ENCODE measurements at regions not wholly inside any gene's neighbourhood (a gene's known extent, or its start where the extent isn't known, plus 50 kb on each side); places are given as distances from the start of the nearest gene placed in this dataset.

- TF ChIP-seq CTCF (IDR thresholded peaks at IDR 0.05; ENCODE audit: extremely low read depth, insufficient read depth, missing control alignments): no peak
- DNase-seq (ENCODE audit: low spot score): no peak
- in situ Hi-C loops (cut with MboI; ENCODE audit: low pct_unique_long_range_greater_than_20kb, low sequenced_read_pairs, unreplicated experiment): no loop called here
These were observed 65.3 kb downstream of the IFNG start for GRCh38 chr12:68094195-68094594.

- DNase-seq (ENCODE audit: low spot score): no peak
- no peak for TF ChIP-seq CTCF (IDR thresholded peaks at IDR 0.05; ENCODE audit: extremely low read depth, insufficient read depth, missing control alignments)
- in situ Hi-C loops (cut with MboI; ENCODE audit: low pct_unique_long_range_greater_than_20kb, low sequenced_read_pairs, unreplicated experiment): no loop called here
These were observed 66.6 kb downstream of the IFNG start for GRCh38 chr12:68092976-68093375.

DNA sequence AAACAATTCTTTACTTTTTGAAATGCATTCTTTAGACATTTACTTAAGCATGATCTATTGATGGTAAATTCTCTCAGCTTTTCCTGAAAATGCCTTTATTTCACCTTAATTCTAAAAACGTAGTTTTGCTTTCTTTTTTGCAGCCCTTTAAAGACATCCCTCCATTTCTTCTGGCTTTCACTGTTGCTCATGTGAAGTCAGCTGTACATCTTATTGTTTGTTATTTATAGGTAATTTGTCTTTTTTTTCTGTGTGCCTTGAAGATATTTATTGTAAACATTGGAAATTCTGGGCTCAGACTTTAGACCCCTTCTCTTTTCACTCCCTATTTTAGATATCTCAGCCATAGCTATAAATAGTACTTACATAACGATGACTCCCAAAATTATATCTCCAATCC, 70.4 kb downstream of the IFNG start:
- no peak for TF ChIP-seq CTCF (IDR thresholded peaks at IDR 0.05; ENCODE audit: extremely low read depth, insufficient read depth, missing control alignments)
- no peak for DNase-seq (ENCODE audit: low spot score)
- in situ Hi-C loops (cut with MboI; ENCODE audit: low pct_unique_long_range_greater_than_20kb, low sequenced_read_pairs, unreplicated experiment): no loop called here

- TF ChIP-seq CTCF (IDR thresholded peaks at IDR 0.05; ENCODE audit: extremely low read depth, insufficient read depth, missing control alignments): no peak
- no peak for DNase-seq (ENCODE audit: low spot score)
- in situ Hi-C loops (cut with MboI; ENCODE audit: low pct_unique_long_range_greater_than_20kb, low sequenced_read_pairs, unreplicated experiment): no loop called here
These were observed 73.4 kb downstream of the IFNG start for GRCh38 chr12:68086019-68086603.

DNA sequence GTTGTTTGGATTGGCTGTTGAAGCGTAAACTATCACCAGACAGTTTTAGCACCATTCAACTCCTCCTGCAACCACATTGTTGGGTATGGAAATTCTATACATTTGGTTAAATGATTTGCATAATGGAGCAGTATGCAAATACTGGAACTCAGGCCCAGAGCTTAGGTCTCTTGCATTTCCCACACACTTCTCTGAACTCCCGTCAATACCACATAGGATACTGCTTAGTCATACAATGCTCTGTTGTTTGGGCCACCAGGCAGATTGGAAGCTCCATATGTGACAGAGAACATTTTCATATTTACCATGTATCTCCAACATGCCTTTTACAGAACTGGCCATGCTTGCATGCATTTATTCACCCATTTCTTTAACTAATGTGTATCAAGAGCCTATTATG, 78.0 kb downstream of the IFNG start:
- TF ChIP-seq CTCF (IDR thresholded peaks at IDR 0.05; ENCODE audit: extremely low read depth, insufficient read depth, missing control alignments): no peak
- in situ Hi-C loops (cut with MboI; ENCODE audit: low pct_unique_long_range_greater_than_20kb, low sequenced_read_pairs, unreplicated experiment): no loop called here
- DNase-seq (ENCODE audit: low spot score): no peak

DNA sequence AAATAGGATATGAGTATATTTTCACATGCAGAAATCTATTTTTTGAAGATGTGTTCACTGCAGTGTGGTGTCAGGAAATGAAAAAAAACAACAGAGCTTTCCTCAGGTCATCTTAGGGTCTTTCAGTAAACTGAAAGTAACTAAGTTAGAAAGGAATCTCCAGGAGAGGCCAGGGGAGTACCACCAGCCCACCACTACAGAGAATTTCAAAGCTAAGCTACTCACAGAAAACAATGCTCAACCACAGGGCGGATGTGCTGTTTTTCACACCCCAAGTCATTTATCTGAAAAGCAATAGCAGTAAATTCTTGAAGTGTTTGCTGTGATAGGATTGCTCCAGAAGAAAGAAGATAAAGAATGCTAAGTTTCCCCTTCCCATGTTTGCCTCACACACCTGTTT, 79.0 kb downstream of the IFNG start:
- TF ChIP-seq CTCF (IDR thresholded peaks at IDR 0.05; ENCODE audit: extremely low read depth, insufficient read depth, missing control alignments): no peak
- in situ Hi-C loops (cut with MboI; ENCODE audit: low pct_unique_long_range_greater_than_20kb, low sequenced_read_pairs, unreplicated experiment): no loop called here
- peak; percentile 4 for DNase-seq (ENCODE audit: low spot score)

DNA sequence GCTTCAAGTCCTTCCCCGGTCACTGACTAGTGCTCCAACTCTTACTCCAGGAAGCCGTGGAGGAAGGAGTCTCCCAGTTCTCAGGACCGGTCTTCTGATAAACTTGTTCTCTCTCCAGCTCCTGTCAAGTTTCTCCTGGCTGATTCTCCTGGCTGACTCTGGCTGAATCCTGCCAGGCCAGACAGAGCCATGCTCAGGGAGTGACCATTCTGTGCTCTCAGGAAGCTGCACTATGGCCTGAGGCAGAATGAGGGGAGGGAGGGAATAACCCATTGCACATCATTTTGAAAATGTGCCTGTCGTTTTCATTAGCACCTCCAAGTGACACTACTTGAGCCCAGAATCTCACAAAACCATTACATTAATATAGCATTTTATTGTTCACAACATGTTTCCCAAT, 80.8 kb downstream of the IFNG start:
- in situ Hi-C loops (cut with MboI; ENCODE audit: low pct_unique_long_range_greater_than_20kb, low sequenced_read_pairs, unreplicated experiment): no loop called here
- no peak for DNase-seq (ENCODE audit: low spot score)
- TF ChIP-seq CTCF (IDR thresholded peaks at IDR 0.05; ENCODE audit: extremely low read depth, insufficient read depth, missing control alignments): no peak
